GM12878 (cell line): ENCODE measurements at regions not wholly inside any gene's neighbourhood (a gene's known extent, or its start where the extent isn't known, plus 50 kb on each side); places are given as distances from the start of the nearest gene placed in this dataset.

Source experiments
- CTCF ChIP-seq, 3 experiments: IDR thresholded peaks in 2 of 3; conservative IDR thresholded peaks in 1 of 3; 2 replicates each; pipeline ENCODE4 v1.5.1; 2011; ENCODE audit warnings: low read depth in 3 of 3, low read length in 3 of 3, mild to moderate bottlenecking in 3 of 3, control low read depth in 2 of 3, moderate library complexity in 2 of 3, inconsistent platforms in 1 of 3, mixed read lengths in 1 of 3; ENCODE audit not compliant: control insufficient read depth in 2 of 3, insufficient read depth in 1 of 3; ENCODE audit errors: extremely low read depth in 1 of 3
- MXI1 ChIP-seq: fragments of 150-350 bp; IDR thresholded peaks from 2 replicates; pipeline ENCODE4 v1.6.1; 2011; ENCODE audit warnings: low read depth, mild to moderate bottlenecking, inconsistent platforms, low read length, improper control_type of control experiment
- POLR2A ChIP-seq: IDR thresholded peaks from 2 replicates; pipeline ENCODE4 v1.6.1; 2011; ENCODE audit warnings: low read depth, mild to moderate bottlenecking, low read length

GRCh38 chr16:80454802-80455201 is 86.0 kb upstream of the DYNLRB2 start:
- TF ChIP-seq MXI1 (no peak), POLR2A (no peak), CTCF (IDR thresholded peaks at IDR 0.05 in 2 of 3, conservative IDR thresholded peaks at IDR 0.05 in 1 of 3; ENCODE audit: control insufficient read depth in 2 of 3, extremely low read depth in 1 of 3, insufficient read depth in 1 of 3, low read depth in 3 of 3, low read length in 3 of 3) (no peak)
